ENCODE measurements at regions not wholly inside any gene's neighbourhood (a gene's known extent, or its start where the extent isn't known, plus 50 kb on each side); places are given as distances from the start of the nearest gene placed in this dataset.

- no peak for DNase-seq
These were observed 253.1 kb upstream of the SYT1 start for GRCh38 chr12:78611504-78611903.

- DNase-seq: no peak
These were observed 252.4 kb upstream of the SYT1 start for GRCh38 chr12:78612190-78612589.

GRCh38 chr12:78617683-78618082 lies 246.9 kb upstream of the SYT1 start:
- DNase-seq: no peak

- DNase-seq: no peak
These were observed 241.9 kb upstream of the SYT1 start for GRCh38 chr12:78622529-78623195.

- no peak for DNase-seq
These were observed 236.0 kb upstream of the SYT1 start for GRCh38 chr12:78628491-78629100.

GRCh38 chr12:78636231-78636855 lies 228.2 kb upstream of the SYT1 start:
- DNase-seq: no peak

GRCh38 chr12:78641837-78642423 lies 222.6 kb upstream of the SYT1 start:
- DNase-seq: no peak

- DNase-seq: no peak
These were observed 218.6 kb upstream of the SYT1 start for GRCh38 chr12:78645956-78646355.

GRCh38 chr12:78651755-78652154 lies 212.8 kb upstream of the SYT1 start:
- no peak for DNase-seq

GRCh38 chr12:78666584-78666983 lies 198.0 kb upstream of the SYT1 start:
- DNase-seq: no peak

- DNase-seq: no peak
These were observed 193.3 kb upstream of the SYT1 start for GRCh38 chr12:78671295-78671694.

GRCh38 chr12:78672033-78672432 lies 192.5 kb upstream of the SYT1 start:
- no peak for DNase-seq

- no peak for DNase-seq
These were observed 190.1 kb upstream of the SYT1 start for GRCh38 chr12:78674311-78675090.

- no peak for DNase-seq
These were observed 184.0 kb upstream of the SYT1 start for GRCh38 chr12:78680596-78680995.

GRCh38 chr12:78683031-78683430 lies 181.5 kb upstream of the SYT1 start:
- no peak for DNase-seq

- DNase-seq: no peak
These were observed 180.9 kb upstream of the SYT1 start for GRCh38 chr12:78683626-78684025.

GRCh38 chr12:78684419-78684818 lies 180.2 kb upstream of the SYT1 start:
- DNase-seq: no peak

GRCh38 chr12:78695749-78696148 lies 168.8 kb upstream of the SYT1 start:
- no peak for DNase-seq

GRCh38 chr12:78696267-78696666 lies 168.3 kb upstream of the SYT1 start:
- no peak for DNase-seq

GRCh38 chr12:78697817-78698415 lies 166.7 kb upstream of the SYT1 start:
- no peak for DNase-seq

GRCh38 chr12:78698747-78699146 lies 165.8 kb upstream of the SYT1 start:
- DNase-seq: no peak

- DNase-seq: no peak
These were observed 164.0 kb upstream of the SYT1 start for GRCh38 chr12:78700565-78700964.
